Left lung (tissue), 4 donors: ENCODE measurements at regions not wholly inside any gene's neighbourhood (a gene's known extent, or its start where the extent isn't known, plus 50 kb on each side); places are given as distances from the start of the nearest gene placed in this dataset.

ENCODE experiments used
- ATAC-seq: fragments of 200-7000 bp; cut with Tn5 transposase; one replicate; pipeline ENCODE4 v1.9.1; 2020; ENCODE audit warnings: moderate library complexity
- DNase-seq, 4 donors: peaks; one replicate each; pipeline ENCODE4 v3.0.0-alpha.2; 2013 to 2020
- H3K27ac ChIP-seq, 2 donors: fragments of 200-600 bp; sonication (generic) in 1 of 2; one replicate each; pipeline versions ENCODE4 v1.5.0 to v1.8.0; 2020 to 2021
- H3K27me3 ChIP-seq, 2 donors: fragments of 200-600 bp; sonication (generic) in 1 of 2; one replicate each; pipeline versions ENCODE4 v1.5.0 to v1.8.0; 2020 to 2021
- H3K36me3 ChIP-seq, 2 donors: fragments of 200-600 bp; sonication (generic) in 1 of 2; one replicate each; pipeline versions ENCODE4 v1.5.0 to v1.8.0; 2020 to 2021
- H3K4me1 ChIP-seq, 2 donors: fragments of 200-600 bp; one replicate each; pipeline ENCODE4 v1.8.0; 2021
- H3K4me3 ChIP-seq, 2 donors: fragments of 200-600 bp; sonication (generic) in 1 of 2; one replicate each; pipeline versions ENCODE4 v1.5.0 to v1.8.0; 2020 to 2021; ENCODE audit warnings: mild to moderate bottlenecking in 1 of 2
- H3K9me3 ChIP-seq, 2 donors: fragments of 200-600 bp; sonication (generic) in 1 of 2; one replicate each; pipeline versions ENCODE4 v1.5.0 to v1.8.0; 2020 to 2021
- intact Hi-C, 2 donors: fragments of 100-400 bp; cut with DNase I; formaldehyde crosslinking; loops; one replicate each; pipeline versions ENCODE4 v1.11.2 to v1.14.2; 2022
- TF ChIP-seq, protein P1 (sequence below), 2 donors: fragments of 200-600 bp; sonication (generic) in 1 of 2; IDR thresholded peaks; one replicate each; pipeline versions ENCODE4 v1.5.0 to v1.8.0; 2021; ENCODE audit warnings: antibody characterized with exemption in 2 of 2
- donor health status: DM: no; HTN: yes; CAD: no.
- donor health status: DM: no; HTN: no; CAD: no.

GRCh38 chr6:113625850-113626249 is 231.3 kb upstream of the MARCKS start:
- Histone ChIP-seq H3K4me3 (no peak overlapping the region), H3K36me3 (no peaks in the 10 kb centered on the region), H3K27me3 (no peaks in the 10 kb centered on the region), H3K27ac (no peak overlapping the region), H3K9me3 (no peaks in the 10 kb centered on the region), H3K4me1 (peaks cover 9 to 21% of the 10 kb centered on the region in 2 donors)
- ATAC-seq, result no peak
- DNase-seq, result no peak
- intact Hi-C loops, result no loop called here
- TF ChIP-seq, protein P1, sequence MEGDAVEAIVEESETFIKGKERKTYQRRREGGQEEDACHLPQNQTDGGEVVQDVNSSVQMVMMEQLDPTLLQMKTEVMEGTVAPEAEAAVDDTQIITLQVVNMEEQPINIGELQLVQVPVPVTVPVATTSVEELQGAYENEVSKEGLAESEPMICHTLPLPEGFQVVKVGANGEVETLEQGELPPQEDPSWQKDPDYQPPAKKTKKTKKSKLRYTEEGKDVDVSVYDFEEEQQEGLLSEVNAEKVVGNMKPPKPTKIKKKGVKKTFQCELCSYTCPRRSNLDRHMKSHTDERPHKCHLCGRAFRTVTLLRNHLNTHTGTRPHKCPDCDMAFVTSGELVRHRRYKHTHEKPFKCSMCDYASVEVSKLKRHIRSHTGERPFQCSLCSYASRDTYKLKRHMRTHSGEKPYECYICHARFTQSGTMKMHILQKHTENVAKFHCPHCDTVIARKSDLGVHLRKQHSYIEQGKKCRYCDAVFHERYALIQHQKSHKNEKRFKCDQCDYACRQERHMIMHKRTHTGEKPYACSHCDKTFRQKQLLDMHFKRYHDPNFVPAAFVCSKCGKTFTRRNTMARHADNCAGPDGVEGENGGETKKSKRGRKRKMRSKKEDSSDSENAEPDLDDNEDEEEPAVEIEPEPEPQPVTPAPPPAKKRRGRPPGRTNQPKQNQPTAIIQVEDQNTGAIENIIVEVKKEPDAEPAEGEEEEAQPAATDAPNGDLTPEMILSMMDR (IDR thresholded peaks at IDR 0.05), result no peak

- Histone ChIP-seq H3K4me3 (no peak overlapping the region), H3K27ac (no peak overlapping the region), H3K27me3 (no peaks in the 10 kb centered on the region), H3K36me3 (no peaks in the 10 kb centered on the region), H3K4me1 (peaks cover 10 to 27% of the 10 kb centered on the region in 2 donors), H3K9me3 (no peaks in the 10 kb centered on the region)
- TF ChIP-seq, protein P1 (IDR thresholded peaks at IDR 0.05), result no peak
- no peak for DNase-seq
- intact Hi-C loops, result no loop called here
- no peak for ATAC-seq
These were observed 230.7 kb upstream of the MARCKS start for GRCh38 chr6:113626475-113626874.

DNA sequence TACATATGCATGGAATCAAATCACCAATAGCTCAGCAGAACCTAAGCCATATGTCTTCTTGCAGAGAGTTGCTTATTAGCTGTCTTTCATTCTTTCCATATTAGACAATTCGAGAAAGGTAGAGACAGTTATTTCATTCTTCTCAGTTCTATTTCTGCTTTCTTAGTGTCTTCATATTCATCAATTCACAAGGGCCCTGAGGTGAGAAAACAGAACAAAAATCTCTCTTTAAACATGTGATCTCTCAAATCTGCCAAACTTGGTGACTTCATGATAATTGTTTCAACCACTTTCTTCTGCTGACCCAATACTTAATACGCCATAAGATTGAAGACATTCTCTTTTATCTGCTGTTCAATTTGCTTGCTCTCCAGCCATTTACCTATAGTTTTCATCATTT is 229.7 kb upstream of the MARCKS start:
- TF ChIP-seq, protein P1 (IDR thresholded peaks at IDR 0.05), result no peak
- H3K27ac ChIP-seq, result no peak overlapping the region
- no peaks in the 10 kb centered on the region for H3K9me3 ChIP-seq
- H3K36me3 ChIP-seq, result no peaks in the 10 kb centered on the region
- H3K27me3 ChIP-seq, result no peaks in the 10 kb centered on the region
- intact Hi-C loops, result no loop called here
- no peak for DNase-seq
- H3K4me3 ChIP-seq, result no peak overlapping the region
- no peak for ATAC-seq
- H3K4me1 ChIP-seq, result peaks cover 11 to 37% of the 10 kb centered on the region in 2 donors

DNA sequence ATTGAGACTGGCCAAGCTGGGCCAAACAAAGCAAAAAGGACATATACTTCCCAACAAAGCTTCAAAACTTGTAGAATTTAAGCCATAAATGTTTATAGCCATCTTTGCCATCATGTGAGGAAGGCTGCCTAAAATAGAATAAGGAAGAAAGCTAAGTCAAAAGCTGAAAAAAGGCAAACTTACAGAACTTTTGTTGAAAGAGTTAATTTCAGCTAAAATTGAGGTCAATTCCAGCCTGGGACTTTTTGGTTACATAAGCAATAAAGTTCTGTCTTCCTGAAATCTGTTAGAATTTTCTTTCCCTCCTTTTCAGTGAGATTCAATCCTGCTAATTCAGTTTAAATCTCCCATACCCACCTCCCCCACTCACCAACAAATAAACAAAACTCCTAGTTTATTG is 227.9 kb upstream of the MARCKS start:
- TF ChIP-seq, protein P1 (IDR thresholded peaks at IDR 0.05), result no peak
- Histone ChIP-seq H3K36me3 (no peaks in the 10 kb centered on the region), H3K27ac (peak overlapping the region in 1 of 2 donors; percentile 88), H3K9me3 (no peaks in the 10 kb centered on the region), H3K4me1 (peaks cover 18 to 53% of the 10 kb centered on the region in 2 donors), H3K4me3 (no peak overlapping the region), H3K27me3 (no peaks in the 10 kb centered on the region)
- intact Hi-C loops, result no loop called here
- ATAC-seq, result no peak
- no peak for DNase-seq

DNA sequence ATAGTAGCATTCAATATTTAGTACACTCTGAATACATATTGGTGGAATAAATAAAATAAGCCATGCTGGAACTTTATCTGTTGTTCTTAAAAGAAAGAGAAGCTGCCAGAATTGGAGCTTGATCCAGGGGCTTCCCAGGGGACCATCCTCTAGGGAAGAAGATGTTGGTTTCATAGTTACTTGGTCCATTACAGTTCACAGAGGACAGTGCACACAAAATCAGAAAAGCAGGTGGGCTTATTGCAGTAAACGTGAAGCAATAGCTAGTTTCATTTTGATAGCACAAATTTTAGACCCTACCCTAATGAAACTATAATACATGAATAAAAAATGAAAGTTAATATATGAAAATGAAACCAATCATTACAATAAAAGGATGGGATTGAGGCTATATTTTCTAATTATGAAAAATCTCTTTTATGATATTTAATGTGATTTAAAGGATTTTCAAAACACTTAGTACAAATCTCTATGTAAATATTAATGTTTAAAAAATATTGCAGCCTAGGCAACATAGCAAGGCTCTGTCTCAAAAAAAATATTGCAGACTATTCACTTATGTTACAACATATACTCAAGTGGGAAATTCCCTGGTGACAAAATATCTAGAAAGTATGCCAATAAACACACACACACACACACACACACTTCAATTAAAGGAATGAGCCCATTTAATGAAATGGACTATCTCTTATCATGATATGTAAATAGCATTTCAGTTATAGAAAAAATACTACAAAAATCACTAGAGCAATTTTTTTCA is 227.0 kb upstream of the MARCKS start:
- Histone ChIP-seq H3K27me3 (no peaks in the 10 kb centered on the region), H3K4me3 (peak overlapping the region in 1 of 2 donors; percentile 0), H3K9me3 (no peaks in the 10 kb centered on the region), H3K4me1 (peaks cover 18 to 62% of the 10 kb centered on the region in 2 donors), H3K27ac (peak overlapping the region; percentile 58 to 88), H3K36me3 (no peaks in the 10 kb centered on the region)
- TF ChIP-seq, protein P1 (IDR thresholded peaks at IDR 0.05), result no peak
- intact Hi-C loops, result no loop called here
- peak in 1 of 4 donors; percentile 62 for DNase-seq
- ATAC-seq, result peak; percentile 29
